Testis (tissue), 2 donors: ENCODE measurements at regions not wholly inside any gene's neighbourhood (a gene's known extent, or its start where the extent isn't known, plus 50 kb on each side); places are given as distances from the start of the nearest gene placed in this dataset.
A peak's percentile ranks its signal among the peaks of the same experiment; 100 is the strongest.

Source experiments
- DNase-seq: peaks from one replicate; pipeline ENCODE4 v3.0.0-alpha.2; 2019
- H3K27ac ChIP-seq, 2 donors: fragments of 200-600 bp; sonication (generic); one replicate each; pipeline ENCODE4 v1.5.1; 2019
- H3K27me3 ChIP-seq: fragments of 200-600 bp; sonication (generic); one replicate; pipeline ENCODE4 v1.5.1; 2019
- H3K36me3 ChIP-seq: fragments of 200-600 bp; sonication (generic); one replicate; pipeline ENCODE4 v1.5.1; 2017; ENCODE audit warnings: low read depth; ENCODE audit errors: missing control alignments
- H3K4me1 ChIP-seq: fragments of 200-600 bp; sonication (generic); one replicate; pipeline ENCODE4 v1.5.1; 2019
- H3K4me3 ChIP-seq, 2 donors: fragments of 200-600 bp; sonication (generic); one replicate each; pipeline ENCODE4 v1.5.1; 2017 to 2019
- H3K9me3 ChIP-seq: fragments of 200-600 bp; sonication (generic); one replicate; pipeline ENCODE4 v1.5.1; 2017
- CTCF ChIP-seq, 3 experiments: fragments of 450-650 bp in 2 of 3; fragments of 200-600 bp in 1 of 3; sonication (generic) in 1 of 3; IDR thresholded peaks; one replicate each; pipeline ENCODE4 v1.5.1; 2016 to 2019; ENCODE audit warnings: antibody characterized with exemption in 3 of 3, mild to moderate bottlenecking in 2 of 3, moderate library complexity in 1 of 3
- POLR2A ChIP-seq: fragments of 450-650 bp; IDR thresholded peaks from one replicate; pipeline ENCODE4 v1.6.1; 2017; ENCODE audit warnings: antibody characterized with exemption, mild to moderate bottlenecking, moderate library complexity
- WGBS, 2 donors: methylation state at CpG; one replicate each; pipeline ENCODE4 v1.1.5; 2018; 5-methylcytosine and 5-hydroxymethylcytosine counted together
- intact Hi-C: fragments of 100-400 bp; cut with DNase I; formaldehyde crosslinking; loops from one replicate; pipeline ENCODE4 v1.15.1; 2023; ENCODE audit warnings: low total_unique reads

GRCh38 chr5:34562791-34563190 lies 93.3 kb upstream of the RAI14 start:
- 73 to 82% methylated on average over 4 of the region's 4 CpGs for WGBS, 2 donors
- Histone ChIP-seq H3K27ac (no peak overlapping the region), H3K4me1 (peaks cover 13% of the 10 kb centered on the region), H3K4me3 (no peak overlapping the region), H3K9me3 (no peaks in the 10 kb centered on the region), H3K27me3 (no peaks in the 10 kb centered on the region), H3K36me3 (no peaks in the 10 kb centered on the region)
- TF ChIP-seq POLR2A (no peak), CTCF (IDR thresholded peaks at IDR 0.05) (no peak)
- intact Hi-C loops, result no loop called here
- DNase-seq, result no peak

- peaks cover 13% of the 10 kb centered on the region for H3K4me1 ChIP-seq
- 95% methylated on average over 6 of the region's 6 CpGs for WGBS, 2 donors
- H3K27ac ChIP-seq, result no peak overlapping the region
- TF ChIP-seq CTCF (IDR thresholded peaks at IDR 0.05) (no peak), POLR2A (no peak)
- no peak overlapping the region for H3K4me3 ChIP-seq
- no peaks in the 10 kb centered on the region for H3K9me3 ChIP-seq
- H3K27me3 ChIP-seq, result no peaks in the 10 kb centered on the region
- intact Hi-C loops, result no loop called here
- no peak for DNase-seq
- H3K36me3 ChIP-seq, result no peaks in the 10 kb centered on the region
Observed at GRCh38 chr5:34563269-34563668, 92.9 kb upstream of the RAI14 start.

- Histone ChIP-seq H3K27me3 (no peaks in the 10 kb centered on the region), H3K4me3 (peak overlapping the region in 1 of 2 donors; percentile 29), H3K4me1 (peaks cover 13% of the 10 kb centered on the region), H3K9me3 (no peaks in the 10 kb centered on the region), H3K36me3 (no peaks in the 10 kb centered on the region), H3K27ac (peak overlapping the region in 1 of 2 donors; percentile 71)
- intact Hi-C loops, result no loop called here
- TF ChIP-seq POLR2A (no peak), CTCF (IDR thresholded peaks at IDR 0.05) (no peak)
- WGBS, 2 donors, result 6 to 19% methylated on average over 12 to 21 of the region's 21 CpGs
- peak; percentile 33 for DNase-seq
Observed at GRCh38 chr5:34563931-34564709, 92.0 kb upstream of the RAI14 start.

- no peaks in the 10 kb centered on the region for H3K36me3 ChIP-seq
- H3K9me3 ChIP-seq, result no peaks in the 10 kb centered on the region
- DNase-seq, result peak; percentile 37
- intact Hi-C loops, result no loop called here
- H3K4me1 ChIP-seq, result peaks cover 13% of the 10 kb centered on the region
- peak overlapping the region in 1 of 2 donors; percentile 71 for H3K27ac ChIP-seq
- 30 to 41% methylated on average over 15 of the region's 15 CpGs for WGBS, 2 donors
- H3K4me3 ChIP-seq, result peak overlapping the region in 1 of 2 donors; percentile 29
- no peaks in the 10 kb centered on the region for H3K27me3 ChIP-seq
- TF ChIP-seq POLR2A (no peak), CTCF (IDR thresholded peaks at IDR 0.05) (no peak)
Observed at GRCh38 chr5:34564710-34565235, 91.4 kb upstream of the RAI14 start.

GRCh38 chr5:34570143-34570542 lies 86.0 kb upstream of the RAI14 start:
- Histone ChIP-seq H3K36me3 (no peaks in the 10 kb centered on the region), H3K4me3 (no peak overlapping the region), H3K9me3 (no peaks in the 10 kb centered on the region), H3K27ac (no peak overlapping the region), H3K4me1 (no peaks in the 10 kb centered on the region), H3K27me3 (no peaks in the 10 kb centered on the region)
- 84 to 94% methylated on average over 6 of the region's 6 CpGs for WGBS, 2 donors
- intact Hi-C loops, result no loop called here
- DNase-seq, result no peak
- no peak for TF ChIP-seq CTCF (IDR thresholded peaks at IDR 0.05)
- TF ChIP-seq POLR2A, result no peak
